Activated CD4-positive, alpha-beta T cell treated with anti-CD3 and anti-CD28 coated beads, Interleukin-2, amount 10 ng/mL, durations not matched to agents 7 days and 5 days (primary cell): ENCODE measurements at regions not wholly inside any gene's neighbourhood (a gene's known extent, or its start where the extent isn't known, plus 50 kb on each side); places are given as distances from the start of the nearest gene placed in this dataset.

ENCODE experiments used
- CTCF ChIA-PET: fragments of 350-600 bp; sonication (Branson Sonifier 250); formaldehyde crosslinking; loops from one replicate; lab custom pipeline; 2021; ENCODE audit warnings: antibody characterized with exemption; lab: Charles Lee
- POLR2A ChIA-PET: fragments of 350-600 bp; sonication (Branson Sonifier 250); formaldehyde crosslinking; loops from one replicate; lab custom pipeline; 2021; ENCODE audit warnings: antibody characterized with exemption; lab: Charles Lee
- DNase-seq: peaks from one replicate; pipeline ENCODE4 v3.0.0-alpha.2; 2020
- H3K27ac Mint-ChIP-seq: one replicate; pipeline ENCODE4 v1.8.0; 2021; ENCODE audit warnings: mild to moderate bottlenecking, moderate library complexity, mixed read lengths
- H3K27me3 Mint-ChIP-seq: one replicate; pipeline ENCODE4 v1.8.0; 2021; ENCODE audit warnings: mixed read lengths
- H3K36me3 Mint-ChIP-seq: one replicate; pipeline ENCODE4 v1.8.0; 2021; ENCODE audit warnings: low read depth, mixed read lengths
- H3K4me1 Mint-ChIP-seq: one replicate; pipeline ENCODE4 v1.8.0; 2021; ENCODE audit warnings: mixed read lengths
- H3K4me3 Mint-ChIP-seq: one replicate; pipeline ENCODE4 v1.8.0; 2021; ENCODE audit warnings: mild to moderate bottlenecking, moderate library complexity, mixed read lengths
- H3K9me3 Mint-ChIP-seq: one replicate; pipeline ENCODE4 v1.8.0; 2021; ENCODE audit warnings: mixed read lengths

- no peaks in the 10 kb centered on the region for H3K36me3 Mint-ChIP-seq
- H3K4me1 Mint-ChIP-seq, result no peaks in the 10 kb centered on the region
- peaks cover 12% of the 10 kb centered on the region for H3K9me3 Mint-ChIP-seq
- DNase-seq, result no peak
- ChIA-PET POLR2A (no interaction called here), CTCF (no interaction called here)
- no peak overlapping the region for H3K27ac Mint-ChIP-seq
- no peak overlapping the region for H3K4me3 Mint-ChIP-seq
- H3K27me3 Mint-ChIP-seq, result no peaks in the 10 kb centered on the region
Measured at GRCh38 chr4:100828986-100829685, 311.3 kb upstream of the EMCN start.

GRCh38 chr4:100828364-100828763 lies 310.5 kb upstream of the EMCN start:
- H3K9me3 Mint-ChIP-seq, result peaks cover 12% of the 10 kb centered on the region
- ChIA-PET POLR2A (no interaction called here), CTCF (no interaction called here)

GRCh38 chr4:100827756-100828155 lies 309.9 kb upstream of the EMCN start:
- Mint-ChIP-seq H3K27ac (no peak overlapping the region), H3K9me3 (peaks cover 12% of the 10 kb centered on the region), H3K4me1 (peaks cover 5% of the 10 kb centered on the region), H3K36me3 (no peaks in the 10 kb centered on the region), H3K27me3 (no peaks in the 10 kb centered on the region), H3K4me3 (no peak overlapping the region)
- CTCF ChIA-PET, result no interaction called here
- POLR2A ChIA-PET, result no interaction called here
- DNase-seq, result no peak

More at GRCh38 chr4:100828364-100828763, 310.5 kb upstream of the EMCN start:
- H3K4me3 Mint-ChIP-seq, result no peak overlapping the region
- peaks cover 5% of the 10 kb centered on the region for H3K4me1 Mint-ChIP-seq
- H3K27ac Mint-ChIP-seq, result no peak overlapping the region
- H3K36me3 Mint-ChIP-seq, result no peaks in the 10 kb centered on the region
- H3K27me3 Mint-ChIP-seq, result no peaks in the 10 kb centered on the region
- DNase-seq, result no peak

GRCh38 chr4:100826808-100827548 lies 309.2 kb upstream of the EMCN start:
- POLR2A ChIA-PET, result no interaction called here
- H3K27me3 Mint-ChIP-seq, result no peaks in the 10 kb centered on the region
- H3K4me1 Mint-ChIP-seq, result peaks cover 5% of the 10 kb centered on the region
- H3K4me3 Mint-ChIP-seq, result no peak overlapping the region
- CTCF ChIA-PET, result no interaction called here
- no peak overlapping the region for H3K27ac Mint-ChIP-seq
- H3K9me3 Mint-ChIP-seq, result peaks cover 12% of the 10 kb centered on the region
- no peaks in the 10 kb centered on the region for H3K36me3 Mint-ChIP-seq
- DNase-seq, result no peak

GRCh38 chr4:100826067-100826466 lies 308.2 kb upstream of the EMCN start:
- Mint-ChIP-seq H3K9me3 (peaks cover 12% of the 10 kb centered on the region), H3K4me1 (peaks cover 6% of the 10 kb centered on the region), H3K27me3 (no peaks in the 10 kb centered on the region), H3K4me3 (no peak overlapping the region), H3K27ac (no peak overlapping the region), H3K36me3 (no peaks in the 10 kb centered on the region)
- ChIA-PET POLR2A (no interaction called here), CTCF (no interaction called here)
- no peak for DNase-seq

GRCh38 chr4:100823993-100824323 lies 306.1 kb upstream of the EMCN start:
- no peak for DNase-seq
- no peak overlapping the region for H3K27ac Mint-ChIP-seq
- H3K9me3 Mint-ChIP-seq, result peaks cover 7% of the 10 kb centered on the region
- ChIA-PET POLR2A (no interaction called here), CTCF (no interaction called here)
- no peaks in the 10 kb centered on the region for H3K27me3 Mint-ChIP-seq
- peaks cover 8% of the 10 kb centered on the region for H3K4me1 Mint-ChIP-seq
- no peak overlapping the region for H3K4me3 Mint-ChIP-seq
- no peaks in the 10 kb centered on the region for H3K36me3 Mint-ChIP-seq

GRCh38 chr4:100823066-100823992 lies 305.5 kb upstream of the EMCN start:
- CTCF ChIA-PET, result no interaction called here
- no peaks in the 10 kb centered on the region for H3K36me3 Mint-ChIP-seq
- no peak for DNase-seq
- peaks cover 3% of the 10 kb centered on the region for H3K9me3 Mint-ChIP-seq
- no peaks in the 10 kb centered on the region for H3K27me3 Mint-ChIP-seq
- H3K4me1 Mint-ChIP-seq, result peaks cover 8% of the 10 kb centered on the region
- POLR2A ChIA-PET, result no interaction called here
- H3K27ac Mint-ChIP-seq, result peak overlapping the region; percentile 10
- H3K4me3 Mint-ChIP-seq, result no peak overlapping the region

- H3K27ac Mint-ChIP-seq, result no peak overlapping the region
- DNase-seq, result no peak
- peaks cover 8% of the 10 kb centered on the region for H3K4me1 Mint-ChIP-seq
- H3K9me3 Mint-ChIP-seq, result peaks cover 2% of the 10 kb centered on the region
- H3K4me3 Mint-ChIP-seq, result no peak overlapping the region
- H3K36me3 Mint-ChIP-seq, result no peaks in the 10 kb centered on the region
- ChIA-PET CTCF (no interaction called here), POLR2A (no interaction called here)
- H3K27me3 Mint-ChIP-seq, result peaks cover 2% of the 10 kb centered on the region
Measured at GRCh38 chr4:100820249-100820648, 302.4 kb upstream of the EMCN start.

GRCh38 chr4:100819505-100819904 lies 301.7 kb upstream of the EMCN start:
- CTCF ChIA-PET, result no interaction called here
- POLR2A ChIA-PET, result no interaction called here
- Mint-ChIP-seq H3K9me3 (peaks cover 2% of the 10 kb centered on the region), H3K4me1 (peaks cover 8% of the 10 kb centered on the region), H3K36me3 (no peaks in the 10 kb centered on the region), H3K4me3 (no peak overlapping the region), H3K27me3 (peaks cover 2% of the 10 kb centered on the region), H3K27ac (no peak overlapping the region)
- no peak for DNase-seq

- no peak overlapping the region for H3K27ac Mint-ChIP-seq
- no peak for DNase-seq
- H3K27me3 Mint-ChIP-seq, result peaks cover 2% of the 10 kb centered on the region
- ChIA-PET CTCF (no interaction called here), POLR2A (no interaction called here)
- no peak overlapping the region for H3K4me3 Mint-ChIP-seq
- H3K4me1 Mint-ChIP-seq, result peaks cover 3% of the 10 kb centered on the region
- peaks cover 2% of the 10 kb centered on the region for H3K9me3 Mint-ChIP-seq
- H3K36me3 Mint-ChIP-seq, result no peaks in the 10 kb centered on the region
Measured at GRCh38 chr4:100816436-100817045, 298.7 kb upstream of the EMCN start.

GRCh38 chr4:100811046-100811445 lies 293.2 kb upstream of the EMCN start:
- Mint-ChIP-seq H3K36me3 (no peaks in the 10 kb centered on the region), H3K27me3 (no peaks in the 10 kb centered on the region), H3K9me3 (no peaks in the 10 kb centered on the region), H3K4me3 (no peak overlapping the region), H3K27ac (no peak overlapping the region), H3K4me1 (no peaks in the 10 kb centered on the region)
- POLR2A ChIA-PET, result no interaction called here
- no peak for DNase-seq
- CTCF ChIA-PET, result no interaction called here

GRCh38 chr4:100809506-100809905 lies 291.7 kb upstream of the EMCN start:
- ChIA-PET POLR2A (no interaction called here), CTCF (interaction anchor here (0.7 kb wide), 1 partner anchor 345 kb away, joined by 3 read pairs; no protein-coding TSS in a partner anchor)
- Mint-ChIP-seq H3K4me1 (no peaks in the 10 kb centered on the region), H3K9me3 (no peaks in the 10 kb centered on the region), H3K4me3 (no peak overlapping the region), H3K36me3 (no peaks in the 10 kb centered on the region), H3K27me3 (no peaks in the 10 kb centered on the region), H3K27ac (no peak overlapping the region)
- DNase-seq, result no peak
